Stimulated activated CD4-positive, alpha-beta T cell treated with anti-CD3 and anti-CD28 coated beads, Interleukin-12 subunit alpha, Interleukin-12 subunit beta, amount 100 ng/mL, for 48 hours (primary cell): ENCODE measurements at regions not wholly inside any gene's neighbourhood (a gene's known extent, or its start where the extent isn't known, plus 50 kb on each side); places are given as distances from the start of the nearest gene placed in this dataset.
"Not testable (repeated sequence)": the region's sequence is repeated elsewhere in the genome, so short reads cannot be mapped to it uniquely, and the experiment has no call there.

ENCODE experiments used
- DNase-seq, 3 donors: peaks; one replicate each; pipeline ENCODE4 v3.0.0-alpha.2; 2020; ENCODE audit warnings: low read depth in 2 of 3, low spot score in 1 of 3

GRCh38 chr20:22842793-22843192 is 192.3 kb upstream of the SSTR4 start:
- no peak for DNase-seq

DNA sequence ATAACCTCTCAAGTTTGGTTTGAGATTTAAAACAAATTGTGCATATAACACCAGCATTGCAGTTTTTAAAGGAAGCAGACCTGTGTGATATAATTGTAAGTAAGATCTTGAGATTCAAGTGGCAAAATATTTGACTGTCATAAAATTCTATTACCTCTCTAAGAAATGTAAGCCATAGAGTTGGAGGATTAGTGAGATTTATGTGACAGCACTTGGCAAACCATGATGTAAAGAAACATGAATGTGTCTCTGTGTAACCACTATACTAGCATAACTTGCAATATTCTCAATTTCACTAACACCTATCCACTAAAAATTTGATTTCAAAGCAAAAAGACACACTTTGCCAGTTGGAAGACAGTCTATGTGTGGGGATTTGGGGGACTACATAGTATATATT is 190.2 kb upstream of the SSTR4 start:
- no peak for DNase-seq

- DNase-seq = no peak
These were observed 188.2 kb upstream of the SSTR4 start for GRCh38 chr20:22846863-22847262.

DNA sequence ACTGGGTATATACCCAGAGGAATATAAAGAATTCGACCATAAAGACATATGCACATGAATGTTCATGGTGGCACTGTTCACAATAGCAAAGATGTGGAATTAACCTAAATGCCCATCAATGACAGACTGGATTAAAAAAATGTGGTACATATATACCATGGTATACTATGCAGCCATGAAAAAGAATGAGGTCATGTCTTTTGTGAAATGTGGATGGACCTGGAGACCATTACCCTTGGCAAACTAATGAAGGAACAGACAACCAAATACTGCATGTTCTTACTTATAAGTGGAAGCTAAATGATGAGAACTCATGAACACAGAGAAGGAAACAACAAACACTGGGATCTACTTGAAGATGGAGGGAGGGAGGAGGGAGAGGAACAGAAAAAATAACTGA is 186.7 kb upstream of the SSTR4 start:
- DNase-seq = no peak

GRCh38 chr20:22851679-22852346 is 183.3 kb upstream of the SSTR4 start:
- DNase-seq = not testable (repeated sequence)

- DNase-seq = no peak
These were observed 173.7 kb upstream of the SSTR4 start for GRCh38 chr20:22861231-22861980.

- DNase-seq = no peak
These were observed 173.1 kb upstream of the SSTR4 start for GRCh38 chr20:22861990-22862389.

GRCh38 chr20:22862671-22863230 is 172.4 kb upstream of the SSTR4 start:
- no peak for DNase-seq

DNA sequence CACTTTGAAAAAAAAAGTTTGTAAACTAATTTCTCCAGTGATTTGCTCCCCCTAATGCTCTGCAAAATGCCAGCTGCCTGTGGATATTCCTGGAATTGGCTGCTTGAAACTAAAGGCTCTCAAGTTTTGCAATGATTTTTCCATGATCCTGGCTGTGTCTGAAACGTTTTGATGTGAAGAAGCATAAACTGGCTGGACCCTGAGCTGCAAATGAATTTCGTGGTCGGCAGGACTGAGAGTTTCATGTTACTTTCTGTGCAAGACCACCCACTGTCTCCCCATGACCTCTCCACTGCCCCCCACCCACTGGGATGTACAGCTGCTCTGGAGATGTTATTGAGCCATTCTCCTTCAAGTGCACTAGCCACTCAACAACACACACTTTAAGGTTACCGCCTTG is 171.3 kb upstream of the SSTR4 start:
- DNase-seq = no peak

GRCh38 chr20:22866812-22867341 is 168.2 kb upstream of the SSTR4 start:
- DNase-seq = no peak

- DNase-seq = no peak
These were observed 156.9 kb upstream of the SSTR4 start for GRCh38 chr20:22878166-22878565.

GRCh38 chr20:22880277-22880676 is 154.8 kb upstream of the SSTR4 start:
- DNase-seq = no peak

DNA sequence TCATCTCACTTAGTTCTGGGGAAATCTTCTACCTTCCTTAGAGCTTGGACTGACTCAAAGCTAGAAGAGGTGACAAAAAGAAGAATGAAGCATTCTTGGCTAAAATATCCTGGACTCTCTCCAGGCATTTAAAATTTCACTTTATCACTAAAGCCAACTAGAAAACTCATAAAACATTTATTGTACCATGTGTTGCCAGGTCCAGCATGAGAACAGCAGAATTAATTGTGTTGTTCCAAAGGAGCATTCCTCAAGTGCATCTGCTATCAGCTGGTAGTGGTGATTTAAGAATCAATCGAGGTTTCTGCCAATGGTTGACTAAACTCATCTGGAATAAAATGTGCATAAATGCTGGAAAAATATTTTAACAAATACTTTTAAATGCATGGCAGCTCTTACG is 147.3 kb upstream of the SSTR4 start:
- DNase-seq = no peak

DNA sequence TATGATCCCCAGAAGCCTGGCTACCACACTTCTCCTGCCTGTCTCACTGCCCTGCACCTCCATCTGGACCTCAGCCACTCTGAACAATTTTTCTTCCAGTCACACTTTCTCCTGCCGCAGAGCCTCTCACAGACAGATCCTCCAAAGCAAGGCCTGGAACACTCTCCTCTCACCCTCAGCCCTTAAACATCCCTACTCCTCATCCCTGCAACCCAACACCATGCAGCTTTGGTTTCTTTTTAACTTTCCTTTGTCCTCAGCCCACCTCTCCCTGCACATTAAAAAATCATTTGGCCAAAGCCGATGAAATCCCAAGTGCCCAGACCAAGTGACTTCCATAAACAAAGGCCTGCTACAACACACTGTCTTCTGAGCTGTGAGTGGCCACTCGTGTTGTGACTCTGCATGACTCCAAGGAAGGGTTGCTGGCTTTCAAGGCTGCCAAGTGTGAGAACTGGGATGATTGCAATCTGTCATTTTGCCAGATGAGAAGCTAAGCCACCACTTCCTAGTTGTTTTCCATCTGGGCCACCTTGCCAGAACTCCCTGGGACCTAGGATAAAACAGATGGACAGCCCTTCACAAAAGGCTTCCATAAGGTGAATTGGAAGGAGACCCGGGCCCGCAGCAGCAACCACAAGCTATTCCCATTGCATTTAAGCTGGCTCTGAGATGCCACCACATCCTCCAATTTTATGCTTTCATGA is 144.4 kb upstream of the SSTR4 start:
- DNase-seq = no peak

GRCh38 chr20:22901164-22901563 is 133.9 kb upstream of the SSTR4 start:
- no peak for DNase-seq

DNA sequence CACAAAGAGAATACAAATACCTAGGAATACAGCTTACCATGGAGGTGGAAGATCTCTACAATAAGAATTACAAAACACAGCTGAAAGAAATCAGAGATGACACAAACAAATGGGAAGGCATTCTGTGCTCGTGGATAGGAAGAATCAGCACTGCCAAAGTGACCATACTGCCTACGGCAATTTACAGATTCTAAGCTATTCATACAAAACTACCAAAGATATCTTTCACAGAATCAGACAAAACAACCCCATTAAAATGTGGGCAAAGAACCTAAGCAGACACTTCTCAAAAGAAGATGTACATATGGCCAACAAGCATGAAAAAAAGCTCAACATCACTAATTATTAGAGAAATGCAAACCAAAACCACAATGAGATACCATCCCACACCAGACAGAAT is 133.2 kb upstream of the SSTR4 start:
- no peak for DNase-seq

- no peak for DNase-seq
These were observed 130.7 kb upstream of the SSTR4 start for GRCh38 chr20:22904386-22904785.

GRCh38 chr20:22904905-22905304 is 130.2 kb upstream of the SSTR4 start:
- DNase-seq = no peak

DNA sequence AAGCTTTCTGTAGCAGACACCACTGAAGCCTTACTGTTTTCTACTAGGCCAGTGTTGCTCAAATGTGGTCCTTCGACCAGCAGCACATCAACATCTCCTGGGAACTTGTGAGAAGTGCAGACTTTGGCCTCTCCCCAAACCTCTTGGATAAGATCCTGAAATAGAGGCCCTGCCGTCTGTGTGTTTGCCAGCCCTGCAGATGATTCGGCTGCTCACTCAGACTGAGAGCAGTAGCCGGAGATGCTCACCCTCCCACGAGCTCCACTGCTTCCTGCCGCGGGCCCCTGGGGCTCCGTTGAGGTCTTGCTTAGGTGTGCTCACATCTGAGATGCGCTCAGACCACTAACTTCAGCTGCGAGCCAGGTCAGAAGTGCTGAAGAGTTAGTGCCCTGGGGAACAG is 129.5 kb upstream of the SSTR4 start:
- no peak for DNase-seq

- no peak for DNase-seq
These were observed 126.7 kb upstream of the SSTR4 start for GRCh38 chr20:22908437-22908836.

DNA sequence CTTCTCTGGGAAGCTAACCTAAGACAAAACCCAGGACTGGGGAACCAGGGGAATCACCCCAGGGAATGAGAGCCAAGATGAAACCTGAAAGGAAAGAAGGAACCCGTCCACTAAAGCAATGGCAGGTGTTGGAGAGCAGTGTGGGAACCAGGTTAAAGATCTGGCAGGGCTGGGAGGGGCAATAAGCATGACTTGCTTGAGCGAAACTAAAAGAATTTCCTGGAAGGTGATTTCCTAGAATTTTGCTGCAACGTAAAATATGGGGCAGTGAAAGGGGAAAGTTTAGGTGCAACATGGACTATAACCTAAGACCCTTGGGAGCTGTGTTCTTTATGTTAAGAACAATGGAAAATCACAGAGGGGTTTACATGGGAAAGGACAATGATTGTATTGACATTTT is 126.2 kb upstream of the SSTR4 start:
- no peak for DNase-seq

GRCh38 chr20:22909436-22909835 is 125.7 kb upstream of the SSTR4 start:
- DNase-seq = no peak
